Mammary epithelial cell (primary cell): ENCODE measurements at regions not wholly inside any gene's neighbourhood (a gene's known extent, or its start where the extent isn't known, plus 50 kb on each side); places are given as distances from the start of the nearest gene placed in this dataset.

ENCODE experiments used
- EZH2 ChIP-seq: IDR thresholded peaks from 2 replicates; pipeline ENCODE4 v1.6.1; 2012; ENCODE audit warnings: low read length, inconsistent platforms, borderline replicate concordance
- TF ChIP-seq, protein P1 (sequence below), 2 donors: IDR thresholded peaks in 1 of 2; conservative IDR thresholded peaks in 1 of 2; 2 replicates each; pipeline ENCODE4 v1.5.1; 2011 to 2012; ENCODE audit warnings: inconsistent platforms in 2 of 2, low read length in 2 of 2, mild to moderate bottlenecking in 2 of 2, control low read depth in 1 of 2, low read depth in 1 of 2; ENCODE audit not compliant: insufficient read depth in 1 of 2; ENCODE audit errors: extremely low read depth in 1 of 2

DNA sequence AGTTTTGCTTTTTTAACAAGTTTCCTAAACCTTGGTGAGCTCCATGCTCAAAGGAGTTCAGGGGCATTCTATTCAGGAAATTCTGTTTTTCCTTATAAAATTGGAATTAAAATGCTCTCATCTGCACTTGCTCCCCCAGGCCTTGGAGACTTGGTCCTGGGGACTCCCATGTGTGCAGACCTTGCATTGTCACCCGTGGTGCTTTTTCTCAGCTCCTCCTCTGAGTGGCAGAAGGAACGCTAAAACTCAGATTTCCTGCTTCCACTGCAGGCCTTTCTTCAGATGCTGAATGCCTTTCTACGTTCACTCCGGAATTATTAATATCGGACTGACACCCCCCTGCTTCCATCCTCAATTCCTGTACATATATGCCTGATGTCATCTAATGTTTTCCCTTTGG lies 248.7 kb upstream of the RREB1 start:
- TF ChIP-seq, protein P1, sequence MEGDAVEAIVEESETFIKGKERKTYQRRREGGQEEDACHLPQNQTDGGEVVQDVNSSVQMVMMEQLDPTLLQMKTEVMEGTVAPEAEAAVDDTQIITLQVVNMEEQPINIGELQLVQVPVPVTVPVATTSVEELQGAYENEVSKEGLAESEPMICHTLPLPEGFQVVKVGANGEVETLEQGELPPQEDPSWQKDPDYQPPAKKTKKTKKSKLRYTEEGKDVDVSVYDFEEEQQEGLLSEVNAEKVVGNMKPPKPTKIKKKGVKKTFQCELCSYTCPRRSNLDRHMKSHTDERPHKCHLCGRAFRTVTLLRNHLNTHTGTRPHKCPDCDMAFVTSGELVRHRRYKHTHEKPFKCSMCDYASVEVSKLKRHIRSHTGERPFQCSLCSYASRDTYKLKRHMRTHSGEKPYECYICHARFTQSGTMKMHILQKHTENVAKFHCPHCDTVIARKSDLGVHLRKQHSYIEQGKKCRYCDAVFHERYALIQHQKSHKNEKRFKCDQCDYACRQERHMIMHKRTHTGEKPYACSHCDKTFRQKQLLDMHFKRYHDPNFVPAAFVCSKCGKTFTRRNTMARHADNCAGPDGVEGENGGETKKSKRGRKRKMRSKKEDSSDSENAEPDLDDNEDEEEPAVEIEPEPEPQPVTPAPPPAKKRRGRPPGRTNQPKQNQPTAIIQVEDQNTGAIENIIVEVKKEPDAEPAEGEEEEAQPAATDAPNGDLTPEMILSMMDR (conservative IDR thresholded peaks at IDR 0.05 in 1 of 2, IDR thresholded peaks at IDR 0.05 in 1 of 2; ENCODE audit: extremely low read depth in 1 of 2, insufficient read depth in 1 of 2, low read depth in 1 of 2, low read length in 2 of 2), result no peak
- no peak for TF ChIP-seq EZH2
